OCI-LY3 (cell line): ENCODE measurements at regions not wholly inside any gene's neighbourhood (a gene's known extent, or its start where the extent isn't known, plus 50 kb on each side); places are given as distances from the start of the nearest gene placed in this dataset.

ENCODE experiments used
- CTCF ChIP-seq: fragments of 200-600, 300-600 bp; sonication (generic); IDR thresholded peaks from 2 replicates; pipeline ENCODE4 v1.5.1; 2014; ENCODE audit warnings: antibody characterized with exemption, low read length, low read depth
- EZH2phosphoT487 ChIP-seq: fragments of 200-600 bp; shearing (Covaris generic); IDR thresholded peaks from 2 replicates; pipeline ENCODE4 v1.6.1; 2018; ENCODE audit warnings: antibody characterized with exemption, mixed run types, low read depth

DNA sequence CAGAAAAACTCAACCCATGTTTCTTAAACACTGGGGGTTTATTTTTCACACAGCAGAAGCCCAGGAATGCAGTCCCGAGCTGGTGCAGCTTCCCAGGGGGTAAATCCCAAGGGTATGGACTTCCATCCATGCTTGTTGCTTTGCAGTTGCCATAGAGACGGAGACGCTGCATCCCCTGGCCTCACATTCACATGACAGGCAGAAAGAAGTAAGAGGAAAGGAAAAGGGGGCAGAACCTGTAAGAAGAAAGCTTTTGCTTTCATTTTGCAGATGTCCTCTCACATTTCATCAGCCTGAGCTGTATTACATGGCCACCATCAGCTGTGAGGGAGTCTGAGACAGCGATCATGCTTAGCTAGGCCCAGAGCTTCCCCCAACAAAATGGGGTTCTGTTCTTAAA lies 321.0 kb downstream of the AGTPBP1 start:
- no peak for TF ChIP-seq CTCF
- no peak for TF ChIP-seq EZH2phosphoT487
